Mucosa of descending colon (tissue), 3 donors: ENCODE measurements at regions not wholly inside any gene's neighbourhood (a gene's known extent, or its start where the extent isn't known, plus 50 kb on each side); places are given as distances from the start of the nearest gene placed in this dataset.
"Not testable (repeated sequence)": the region's sequence is repeated elsewhere in the genome, so short reads cannot be mapped to it uniquely, and the experiment has no call there.

ENCODE experiments used
- ATAC-seq: fragments of 200-7000 bp; cut with Tn5 transposase; one replicate; pipeline ENCODE4 v1.9.1; 2020; ENCODE audit warnings: mild to moderate bottlenecking, moderate library complexity
- DNase-seq, 3 donors: peaks; one replicate each; pipeline ENCODE4 v3.0.0-alpha.2; 2020
- H3K36me3 ChIP-seq: fragments of 200-600 bp; one replicate; pipeline ENCODE4 v1.8.0; 2021; ENCODE audit warnings: low read depth, mild to moderate bottlenecking
- H3K4me1 ChIP-seq: fragments of 200-600 bp; one replicate; pipeline ENCODE4 v1.8.0; 2021; ENCODE audit warnings: low read depth, mild to moderate bottlenecking
- H3K4me3 ChIP-seq: fragments of 200-600 bp; one replicate; pipeline ENCODE4 v1.8.0; 2021; ENCODE audit warnings: mild to moderate bottlenecking
- H3K9me3 ChIP-seq: fragments of 200-600 bp; one replicate; pipeline ENCODE4 v1.8.0; 2021; ENCODE audit warnings: mild to moderate bottlenecking
- CTCF ChIP-seq: fragments of 200-600 bp; IDR thresholded peaks from one replicate; pipeline ENCODE4 v1.8.0; 2022; ENCODE audit warnings: antibody characterized with exemption, mild to moderate bottlenecking
- intact Hi-C, 2 donors: fragments of 100-400 bp; cut with DNase I in 1 of 2; cut with micrococcal nuclease in 1 of 2; formaldehyde crosslinking; loops; one replicate each; pipeline versions ENCODE4 v1.11.0 to v1.11.1; 2022; cut with DNase I, micrococcal nuclease
- donor health status: DM: no; HTN: no; CAD: no; lungs with moderate emphysema.
- donor health status: DM: no; HTN: no; CAD: no.
- donor health status: DM: no; HTN: yes; CAD: no.

DNA sequence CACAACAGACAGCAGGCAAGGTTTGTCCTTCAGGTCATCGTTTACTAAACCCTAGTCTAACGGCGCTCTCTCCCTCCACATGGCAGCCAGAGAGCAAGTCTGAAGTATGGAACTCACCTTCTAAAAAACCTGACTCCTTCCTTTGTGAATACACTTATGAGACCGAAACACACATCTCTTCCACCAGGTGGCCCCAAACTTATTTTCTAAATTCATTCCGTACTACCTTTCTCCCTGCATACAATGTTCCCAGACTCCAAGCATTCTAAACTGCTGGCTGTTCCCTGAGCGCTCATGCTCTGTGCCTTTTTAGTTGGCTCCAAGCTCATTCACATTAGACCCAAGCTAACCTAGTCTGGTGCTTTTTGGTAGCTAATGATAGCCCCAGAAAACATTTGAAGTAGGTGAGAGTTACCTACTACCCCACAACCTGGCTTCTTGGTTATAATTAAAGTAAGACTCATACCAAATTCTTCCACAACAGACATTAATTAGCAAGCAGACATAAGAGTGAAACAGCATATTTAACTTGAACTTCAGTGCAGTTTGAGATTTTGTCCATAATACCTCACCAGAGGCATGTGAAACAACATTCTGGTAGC is 67.6 kb upstream of the DCLK2 start:
- ATAC-seq: peak; percentile 87

DNA sequence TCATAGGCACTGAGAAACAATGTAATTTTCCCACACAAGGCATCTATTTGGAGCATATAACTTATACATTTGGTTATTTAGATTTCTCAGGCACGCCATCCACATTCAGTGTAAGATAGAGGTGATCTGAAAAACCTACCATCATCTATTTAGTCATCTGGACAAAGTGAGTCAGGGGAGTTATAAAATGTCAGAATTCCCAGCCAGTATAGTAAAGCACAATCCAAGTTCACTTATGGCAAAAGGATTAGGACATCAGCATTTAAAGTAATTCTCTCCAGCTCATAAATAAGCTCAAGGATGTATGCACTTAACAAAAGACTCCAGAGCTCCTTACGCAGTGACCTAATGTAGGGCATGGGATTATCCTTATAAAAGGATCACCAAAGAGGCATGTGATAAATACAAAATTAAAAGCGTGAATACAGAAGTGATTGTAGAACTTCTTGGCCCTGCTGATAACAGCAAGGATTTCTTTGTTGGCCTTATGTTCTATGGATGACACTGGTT is 65.3 kb upstream of the DCLK2 start:
- H3K9me3 ChIP-seq: no peaks in the 10 kb centered on the region
- no peak overlapping the region for H3K4me3 ChIP-seq
- no peak for DNase-seq
- TF ChIP-seq CTCF: no peak
- no peaks in the 10 kb centered on the region for H3K4me1 ChIP-seq
- no peak for ATAC-seq
- H3K36me3 ChIP-seq: no peaks in the 10 kb centered on the region
- intact Hi-C loops: loop anchor here in 1 of 2 donors (5.0 kb wide), 1 partner anchor 194 kb away; no protein-coding TSS in a partner anchor

More for the DNA sequence above, 67.6 kb upstream of the DCLK2 start:
- peak in 1 of 3 donors; percentile 77 for DNase-seq
- no peak for TF ChIP-seq CTCF
- Histone ChIP-seq H3K9me3 (no peaks in the 10 kb centered on the region), H3K36me3 (no peaks in the 10 kb centered on the region), H3K4me1 (peaks cover 5% of the 10 kb centered on the region), H3K4me3 (no peak overlapping the region)
- intact Hi-C loops: loop anchor here in 1 of 2 donors (5.0 kb wide), 1 partner anchor 197 kb away; no protein-coding TSS in a partner anchor

- intact Hi-C loops, H3K9me3 ChIP-seq, H3K4me3 ChIP-seq, ATAC-seq, DNase-seq, H3K4me1 ChIP-seq, H3K36me3 ChIP-seq: not testable (repeated sequence)
These were observed 62.3 kb upstream of the DCLK2 start for GRCh38 chr4:150015910-150016309.

DNA sequence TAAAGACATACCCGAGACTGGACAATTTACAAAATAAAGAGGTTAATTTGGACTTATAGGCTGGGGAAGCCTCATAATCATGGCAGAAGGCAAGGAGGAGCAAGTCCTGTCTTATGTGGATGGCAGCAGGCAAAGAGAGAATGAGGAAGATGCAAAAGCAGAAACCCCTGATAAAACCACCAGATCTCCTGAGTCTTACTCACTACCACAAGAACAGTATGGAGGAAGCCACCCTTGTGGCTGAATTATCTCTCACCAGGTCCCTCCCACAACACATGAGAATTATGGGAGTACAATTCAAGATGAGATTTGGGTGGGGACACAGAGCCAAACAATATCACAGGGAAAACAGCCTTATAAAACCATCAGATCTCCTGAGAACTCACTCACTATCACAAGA is 61.6 kb upstream of the DCLK2 start:
- H3K9me3 ChIP-seq, H3K4me1 ChIP-seq, intact Hi-C loops, H3K4me3 ChIP-seq, ATAC-seq, DNase-seq, H3K36me3 ChIP-seq: not testable (repeated sequence)

DNA sequence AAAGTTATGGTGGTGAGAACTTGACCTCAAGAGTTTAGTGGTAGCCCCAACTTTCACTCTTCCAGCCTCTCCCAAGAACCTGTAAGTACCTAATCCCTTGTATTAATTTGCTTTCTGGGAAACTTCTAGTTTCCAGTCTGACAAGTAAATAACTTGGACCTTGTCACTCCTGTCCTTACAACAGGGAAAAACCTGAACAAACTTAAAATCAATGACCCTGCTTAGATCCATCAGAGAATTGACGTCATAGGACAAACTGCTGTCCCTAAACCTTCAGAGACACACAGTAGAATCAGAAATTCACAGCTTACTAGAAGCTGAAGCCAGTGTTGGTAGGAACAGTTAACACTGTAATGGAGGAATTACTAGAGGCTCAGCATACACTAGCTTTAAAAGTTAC is 60.0 kb upstream of the DCLK2 start:
- no peaks in the 10 kb centered on the region for H3K9me3 ChIP-seq
- no peak for TF ChIP-seq CTCF
- ATAC-seq (no peak), DNase-seq (no peak)
- H3K4me3 ChIP-seq: no peak overlapping the region
- intact Hi-C loops: no loop called here
- no peaks in the 10 kb centered on the region for H3K36me3 ChIP-seq
- H3K4me1 ChIP-seq: no peaks in the 10 kb centered on the region

DNA sequence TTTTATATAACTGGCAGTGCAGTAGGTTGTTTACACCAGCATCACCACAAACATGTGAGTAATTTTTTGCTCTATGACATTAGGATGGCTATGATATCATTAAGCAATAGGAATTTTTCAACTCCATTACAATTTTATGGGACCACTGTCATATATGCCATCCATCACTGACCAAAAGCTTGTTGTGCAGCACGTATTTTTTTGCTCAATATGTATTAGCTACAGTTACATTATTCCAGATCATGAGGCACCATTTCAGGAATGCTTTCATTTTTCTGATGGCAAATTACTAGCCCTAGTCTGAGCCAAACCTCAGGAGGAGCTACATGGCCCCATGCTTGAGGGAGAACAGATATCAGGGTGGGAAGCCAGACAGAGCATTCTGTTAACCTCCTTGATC is 56.8 kb upstream of the DCLK2 start:
- H3K4me3 ChIP-seq: no peak overlapping the region
- no peaks in the 10 kb centered on the region for H3K4me1 ChIP-seq
- ATAC-seq (no peak), DNase-seq (no peak)
- intact Hi-C loops: no loop called here
- no peaks in the 10 kb centered on the region for H3K36me3 ChIP-seq
- TF ChIP-seq CTCF: no peak
- H3K9me3 ChIP-seq: peaks cover 1% of the 10 kb centered on the region

DNA sequence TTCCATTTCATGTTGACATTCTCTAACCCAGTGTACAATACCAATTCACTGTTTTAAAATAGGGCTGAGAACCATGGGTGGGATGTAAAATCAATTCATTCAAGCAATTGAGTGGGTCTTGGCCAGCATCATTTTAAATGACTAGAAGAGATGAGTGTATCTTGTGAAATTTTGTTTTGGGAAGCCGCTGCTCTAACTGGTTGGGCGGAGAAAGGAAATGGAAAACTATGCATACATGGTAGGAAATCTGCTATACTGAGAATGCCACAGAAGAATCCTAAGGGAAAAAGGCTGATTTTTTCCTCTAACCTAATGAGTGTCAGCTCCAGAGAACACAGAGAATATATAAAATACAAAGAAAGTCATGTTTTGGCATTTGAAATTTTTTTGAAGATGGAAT is 54.8 kb upstream of the DCLK2 start:
- no peaks in the 10 kb centered on the region for H3K36me3 ChIP-seq

DNA sequence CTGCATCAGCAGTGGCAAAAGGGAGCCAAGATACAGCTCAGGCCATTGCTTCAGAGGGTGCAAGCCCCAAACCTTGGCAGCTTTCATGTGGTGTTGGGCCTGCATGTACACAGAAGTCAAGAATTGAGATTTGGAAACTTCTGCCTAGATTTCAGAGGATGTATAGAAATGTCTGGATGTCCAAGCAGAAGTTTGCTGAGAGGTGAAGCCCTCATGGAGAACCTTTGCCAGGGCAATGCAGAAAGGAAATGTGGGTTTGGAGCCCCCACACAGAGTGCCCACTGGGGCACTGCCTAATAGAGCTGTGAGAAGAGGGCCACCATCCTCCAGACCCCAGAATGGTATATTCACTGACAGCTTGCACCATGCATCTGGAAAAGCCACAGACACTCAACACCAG is 51.3 kb upstream of the DCLK2 start:
- H3K9me3 ChIP-seq: peaks cover 15% of the 10 kb centered on the region
- intact Hi-C loops, ATAC-seq, H3K4me1 ChIP-seq, H3K36me3 ChIP-seq, H3K4me3 ChIP-seq, DNase-seq: not testable (repeated sequence)

More for the DNA sequence above, 54.8 kb upstream of the DCLK2 start:
- Histone ChIP-seq H3K4me1 (no peaks in the 10 kb centered on the region), H3K9me3 (peaks cover 15% of the 10 kb centered on the region), H3K4me3 (no peak overlapping the region)
- ATAC-seq (no peak), DNase-seq (no peak)
- TF ChIP-seq CTCF: no peak
- intact Hi-C loops: no loop called here
